Cardiac fibroblast (primary cell): ENCODE measurements at regions not wholly inside any gene's neighbourhood (a gene's known extent, or its start where the extent isn't known, plus 50 kb on each side); places are given as distances from the start of the nearest gene placed in this dataset.

Source experiments
- DNase-seq, 2 donors: peaks; one replicate each; pipeline versions ENCODE4 v3.0.0 to v3.0.0-alpha.2; 2010; ENCODE audit warnings: low read depth in 2 of 2
- H3K4me3 ChIP-seq, 2 donors: replicated peaks in 1 of 2; 1 replicate in 1 of 2; 2 replicates in 1 of 2; pipeline ENCODE4 v1.5.1; 2011; ENCODE audit warnings: low read depth in 2 of 2, low read length in 2 of 2, mild to moderate bottlenecking in 2 of 2, moderate library complexity in 1 of 2
- CTCF ChIP-seq: IDR thresholded peaks from one replicate; pipeline ENCODE4 v1.5.1; 2011; ENCODE audit warnings: low read depth, mild to moderate bottlenecking, low read length, inconsistent platforms

GRCh38 chr9:86667307-86667706 is 280.0 kb downstream of the GAS1 start:
- H3K4me3 ChIP-seq: no peak overlapping the region
- TF ChIP-seq CTCF: no peak
- DNase-seq: peak in 1 of 2 donors; percentile 53

- TF ChIP-seq CTCF: no peak
- DNase-seq: no peak
- no peak overlapping the region for H3K4me3 ChIP-seq
Observed at GRCh38 chr9:86665416-86665815, 281.9 kb downstream of the GAS1 start.

- no peak for DNase-seq
- no peak overlapping the region for H3K4me3 ChIP-seq
- no peak for TF ChIP-seq CTCF
Observed at GRCh38 chr9:86664603-86665002, 282.7 kb downstream of the GAS1 start.

GRCh38 chr9:86663905-86664304 is 283.4 kb downstream of the GAS1 start:
- no peak for DNase-seq
- H3K4me3 ChIP-seq: no peak overlapping the region
- TF ChIP-seq CTCF: no peak

GRCh38 chr9:86662890-86663468 is 284.3 kb downstream of the GAS1 start:
- no peak for DNase-seq
- H3K4me3 ChIP-seq: no peak overlapping the region
- no peak for TF ChIP-seq CTCF

GRCh38 chr9:86660146-86660943 is 287.0 kb downstream of the GAS1 start:
- peak; percentile 63 to 66 for DNase-seq
- no peak for TF ChIP-seq CTCF
- no peak overlapping the region for H3K4me3 ChIP-seq
